Type B pancreatic cell (in vitro differentiated cells): ENCODE measurements at regions not wholly inside any gene's neighbourhood (a gene's known extent, or its start where the extent isn't known, plus 50 kb on each side); places are given as distances from the start of the nearest gene placed in this dataset.

Source experiments
- DNase-seq: peaks from one replicate; pipeline ENCODE4 v3.0.0; 2021; ENCODE audit warnings: mixed read lengths; ENCODE audit not compliant: unreplicated experiment; ENCODE audit errors: extremely low spot score
- H3K27ac Mint-ChIP-seq: 2 replicates; pipeline ENCODE4 v1.8.0; 2021; ENCODE audit warnings: mild to moderate bottlenecking, mixed read lengths
- H3K27me3 Mint-ChIP-seq: 2 replicates; pipeline ENCODE4 v1.8.0; 2021; ENCODE audit warnings: mixed read lengths
- H3K36me3 Mint-ChIP-seq: 2 replicates; pipeline ENCODE4 v1.8.0; 2021; ENCODE audit warnings: mixed read lengths
- H3K4me1 Mint-ChIP-seq: one replicate; pipeline ENCODE4 v1.8.0; 2021; ENCODE audit warnings: mixed read lengths; ENCODE audit not compliant: unreplicated experiment
- H3K4me3 Mint-ChIP-seq: 2 replicates; pipeline ENCODE4 v1.8.0; 2021; ENCODE audit warnings: mild to moderate bottlenecking, mixed read lengths
- H3K9me3 Mint-ChIP-seq: 2 replicates; pipeline ENCODE4 v1.8.0; 2021; ENCODE audit warnings: mixed read lengths
- CTCF ChIP-seq: fragments of 200-600 bp; sonication (generic); conservative IDR thresholded peaks from 2 replicates; pipeline ENCODE4 v1.5.0; 2021; ENCODE audit warnings: antibody characterized with exemption, mild to moderate bottlenecking

GRCh38 chr16:85522308-85522841 lies 90.7 kb upstream of the GSE1 start:
- peaks cover 9% of the 10 kb centered on the region for H3K36me3 Mint-ChIP-seq
- H3K27ac Mint-ChIP-seq: peak overlapping the region; percentile 32
- no peaks in the 10 kb centered on the region for H3K27me3 Mint-ChIP-seq
- peaks cover 37% of the 10 kb centered on the region for H3K4me1 Mint-ChIP-seq
- H3K9me3 Mint-ChIP-seq: no peaks in the 10 kb centered on the region
- no peak for TF ChIP-seq CTCF
- DNase-seq: no peak
- H3K4me3 Mint-ChIP-seq: peak overlapping the region; percentile 47

- no peak for TF ChIP-seq CTCF
- no peaks in the 10 kb centered on the region for H3K27me3 Mint-ChIP-seq
- H3K4me1 Mint-ChIP-seq: peaks cover 43% of the 10 kb centered on the region
- peak overlapping the region; percentile 47 for H3K4me3 Mint-ChIP-seq
- peaks cover 9% of the 10 kb centered on the region for H3K36me3 Mint-ChIP-seq
- peak overlapping the region; percentile 32 for H3K27ac Mint-ChIP-seq
- H3K9me3 Mint-ChIP-seq: no peaks in the 10 kb centered on the region
- no peak for DNase-seq
Measured at GRCh38 chr16:85522842-85523601, 90.1 kb upstream of the GSE1 start.

- Mint-ChIP-seq H3K4me3 (no peak overlapping the region), H3K27me3 (no peaks in the 10 kb centered on the region), H3K4me1 (peaks cover 48% of the 10 kb centered on the region), H3K9me3 (no peaks in the 10 kb centered on the region), H3K36me3 (peaks cover 9% of the 10 kb centered on the region), H3K27ac (no peak overlapping the region)
- no peak for DNase-seq
- TF ChIP-seq CTCF: no peak
Measured at GRCh38 chr16:85523602-85524364, 89.3 kb upstream of the GSE1 start.

- DNase-seq: no peak
- no peak overlapping the region for H3K4me3 Mint-ChIP-seq
- H3K9me3 Mint-ChIP-seq: no peaks in the 10 kb centered on the region
- H3K27me3 Mint-ChIP-seq: no peaks in the 10 kb centered on the region
- no peak overlapping the region for H3K27ac Mint-ChIP-seq
- no peak for TF ChIP-seq CTCF
- peaks cover 5% of the 10 kb centered on the region for H3K36me3 Mint-ChIP-seq
- peaks cover 50% of the 10 kb centered on the region for H3K4me1 Mint-ChIP-seq
Measured at GRCh38 chr16:85524365-85524629, 88.8 kb upstream of the GSE1 start.

GRCh38 chr16:85524630-85525419 lies 88.3 kb upstream of the GSE1 start:
- Mint-ChIP-seq H3K27me3 (no peaks in the 10 kb centered on the region), H3K27ac (no peak overlapping the region)

More at GRCh38 chr16:85524630-85525419, 88.3 kb upstream of the GSE1 start:
- peaks cover 50% of the 10 kb centered on the region for H3K4me1 Mint-ChIP-seq
- TF ChIP-seq CTCF: no peak
- no peak for DNase-seq
- H3K4me3 Mint-ChIP-seq: no peak overlapping the region
- no peaks in the 10 kb centered on the region for H3K36me3 Mint-ChIP-seq
- no peaks in the 10 kb centered on the region for H3K9me3 Mint-ChIP-seq
